Endodermal cell (in vitro differentiated cells): ENCODE measurements at regions not wholly inside any gene's neighbourhood (a gene's known extent, or its start where the extent isn't known, plus 50 kb on each side); places are given as distances from the start of the nearest gene placed in this dataset.

Source experiments
- DNase-seq: peaks from one replicate; pipeline ENCODE4 v3.0.0-alpha.2; 2017
- H3K27ac ChIP-seq: 2 replicates; pipeline ENCODE4 v1.5.1; 2013; ENCODE audit warnings: mild to moderate bottlenecking, low read depth, low read length, moderate library complexity
- H3K27me3 ChIP-seq: 2 replicates; pipeline ENCODE4 v1.6.1; 2013; ENCODE audit warnings: mild to moderate bottlenecking, low read length, moderate library complexity; ENCODE audit not compliant: insufficient read depth, control insufficient read depth, poor library complexity, severe bottlenecking
- H3K36me3 ChIP-seq: 2 replicates; pipeline ENCODE4 v1.7.0; 2013; ENCODE audit warnings: mild to moderate bottlenecking, low read length, moderate library complexity; ENCODE audit not compliant: control insufficient read depth, insufficient read depth
- H3K4me1 ChIP-seq: one replicate; pipeline ENCODE4 v1.7.0; 2013; ENCODE audit warnings: low read length; ENCODE audit not compliant: control insufficient read depth, insufficient read depth
- H3K4me3 ChIP-seq: 2 replicates; pipeline ENCODE4 v1.5.1; 2013; ENCODE audit warnings: mild to moderate bottlenecking, low read length, moderate library complexity
- H3K9ac ChIP-seq: 2 replicates; pipeline ENCODE4 v1.6.1; 2013; ENCODE audit warnings: mild to moderate bottlenecking, low read length, moderate library complexity; ENCODE audit not compliant: poor library complexity, severe bottlenecking; ENCODE audit errors: extremely low read depth
- H3K9me3 ChIP-seq: 2 replicates; pipeline ENCODE4 v1.6.1; 2013; ENCODE audit warnings: mild to moderate bottlenecking, low read length, moderate library complexity; ENCODE audit not compliant: control insufficient read depth
- H3K27ac Mint-ChIP-seq: 2 replicates; pipeline ENCODE4 v1.8.0; 2020; ENCODE audit warnings: mixed read lengths
- H3K27me3 Mint-ChIP-seq: 2 replicates; pipeline ENCODE4 v1.8.0; 2021; ENCODE audit warnings: mild to moderate bottlenecking, mixed read lengths; ENCODE audit not compliant: insufficient read depth
- H3K36me3 Mint-ChIP-seq: 2 replicates; pipeline ENCODE4 v1.8.0; 2020; ENCODE audit warnings: low read depth, mixed read lengths
- H3K4me1 Mint-ChIP-seq: 2 replicates; pipeline ENCODE4 v1.8.0; 2020; ENCODE audit warnings: mixed read lengths
- H3K4me3 Mint-ChIP-seq: 2 replicates; pipeline ENCODE4 v1.8.0; 2020; ENCODE audit warnings: mild to moderate bottlenecking, moderate library complexity, mixed read lengths
- H3K9me3 Mint-ChIP-seq: 2 replicates; pipeline ENCODE4 v1.8.0; 2020; ENCODE audit warnings: mild to moderate bottlenecking, mixed read lengths
- WGBS, 2 experiments: methylation state at CpG; one replicate each; pipeline versions ENCODE4 v1.1.5 to v1.1.7; 2013; ENCODE audit warnings: missing lambda C conversion rate in 2 of 2, mixed read lengths in 1 of 2; ENCODE audit not compliant: insufficient coverage in 1 of 2, insufficient read length in 1 of 2; 5-methylcytosine and 5-hydroxymethylcytosine counted together
- TF ChIP-seq, protein P1 (sequence below): fragments of 200-600 bp; sonication (generic); conservative IDR thresholded peaks from 2 replicates; pipeline ENCODE4 v1.5.0; 2021; ENCODE audit warnings: antibody characterized with exemption, mild to moderate bottlenecking

DNA sequence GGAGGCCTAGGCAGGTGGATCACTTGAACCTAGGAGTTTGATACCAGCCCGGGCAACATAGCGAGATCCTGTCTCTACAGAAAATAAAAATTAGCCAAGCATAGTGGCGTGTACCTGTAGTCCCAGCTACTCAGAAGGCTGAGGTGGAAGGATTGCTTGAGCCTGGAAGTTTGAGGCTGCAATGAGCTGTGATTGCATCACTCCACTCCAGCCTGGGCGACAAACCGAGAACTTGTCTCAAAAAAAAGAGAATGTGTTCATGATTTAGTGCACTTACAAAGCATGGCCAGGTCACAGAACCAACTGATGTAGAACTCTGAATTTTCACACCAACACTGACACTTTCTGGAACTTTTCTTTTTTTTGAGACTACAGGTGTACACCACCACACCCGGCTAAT is 182.7 kb downstream of the ZFP64 start:
- no peaks in the 10 kb centered on the region for H3K27me3 ChIP-seq
- Mint-ChIP-seq H3K36me3 (no peaks in the 10 kb centered on the region), H3K27me3 (no peaks in the 10 kb centered on the region), H3K4me1 (peaks cover 22% of the 10 kb centered on the region), H3K4me3 (no peak overlapping the region), H3K27ac (no peak overlapping the region), H3K9me3 (peaks cover 13% of the 10 kb centered on the region)
- no peak overlapping the region for H3K27ac ChIP-seq
- WGBS, 2 experiments, result 94 to 95% methylated on average over 6 of the region's 6 CpGs
- no peaks in the 10 kb centered on the region for H3K4me1 ChIP-seq
- no peak for DNase-seq
- H3K36me3 ChIP-seq, result no peaks in the 10 kb centered on the region
- no peak overlapping the region for H3K4me3 ChIP-seq
- H3K9me3 ChIP-seq, result peaks cover 8% of the 10 kb centered on the region
- H3K9ac ChIP-seq, result no peak overlapping the region
- TF ChIP-seq, protein P1, sequence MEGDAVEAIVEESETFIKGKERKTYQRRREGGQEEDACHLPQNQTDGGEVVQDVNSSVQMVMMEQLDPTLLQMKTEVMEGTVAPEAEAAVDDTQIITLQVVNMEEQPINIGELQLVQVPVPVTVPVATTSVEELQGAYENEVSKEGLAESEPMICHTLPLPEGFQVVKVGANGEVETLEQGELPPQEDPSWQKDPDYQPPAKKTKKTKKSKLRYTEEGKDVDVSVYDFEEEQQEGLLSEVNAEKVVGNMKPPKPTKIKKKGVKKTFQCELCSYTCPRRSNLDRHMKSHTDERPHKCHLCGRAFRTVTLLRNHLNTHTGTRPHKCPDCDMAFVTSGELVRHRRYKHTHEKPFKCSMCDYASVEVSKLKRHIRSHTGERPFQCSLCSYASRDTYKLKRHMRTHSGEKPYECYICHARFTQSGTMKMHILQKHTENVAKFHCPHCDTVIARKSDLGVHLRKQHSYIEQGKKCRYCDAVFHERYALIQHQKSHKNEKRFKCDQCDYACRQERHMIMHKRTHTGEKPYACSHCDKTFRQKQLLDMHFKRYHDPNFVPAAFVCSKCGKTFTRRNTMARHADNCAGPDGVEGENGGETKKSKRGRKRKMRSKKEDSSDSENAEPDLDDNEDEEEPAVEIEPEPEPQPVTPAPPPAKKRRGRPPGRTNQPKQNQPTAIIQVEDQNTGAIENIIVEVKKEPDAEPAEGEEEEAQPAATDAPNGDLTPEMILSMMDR, result no peak

DNA sequence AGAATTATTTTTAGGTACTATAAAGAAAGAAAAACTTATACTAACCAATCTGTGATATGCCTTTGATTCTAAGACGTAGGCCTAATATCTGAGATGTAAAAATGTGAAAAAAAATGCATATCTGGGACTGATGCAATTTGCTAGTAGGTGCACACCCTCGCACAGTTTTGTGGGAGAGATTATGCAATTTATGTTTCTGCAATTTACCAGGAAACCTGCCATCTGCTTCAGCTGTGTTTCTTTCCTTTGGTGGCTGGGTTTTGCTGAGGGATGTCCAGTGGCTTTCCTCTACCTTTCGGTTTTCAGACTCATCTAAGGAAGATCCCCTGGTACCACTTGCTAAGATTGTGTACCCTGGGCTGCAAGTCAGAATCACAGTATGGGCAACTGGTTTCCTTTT is 186.9 kb downstream of the ZFP64 start:
- no peaks in the 10 kb centered on the region for H3K27me3 Mint-ChIP-seq
- TF ChIP-seq, protein P1, result no peak
- DNase-seq, result no peak
- no peak overlapping the region for H3K4me3 Mint-ChIP-seq
- Histone ChIP-seq H3K9me3 (no peaks in the 10 kb centered on the region), H3K4me1 (no peaks in the 10 kb centered on the region), H3K36me3 (no peaks in the 10 kb centered on the region), H3K4me3 (no peak overlapping the region), H3K9ac (no peak overlapping the region), H3K27me3 (no peaks in the 10 kb centered on the region), H3K27ac (peak overlapping the region; percentile 93)
- no peaks in the 10 kb centered on the region for H3K9me3 Mint-ChIP-seq
- H3K27ac Mint-ChIP-seq, result no peak overlapping the region
- no peaks in the 10 kb centered on the region for H3K36me3 Mint-ChIP-seq
- peaks cover 22% of the 10 kb centered on the region for H3K4me1 Mint-ChIP-seq
- WGBS, 2 experiments, result 98 to 100% methylated on average over 2 to 3 of the region's 3 CpGs

DNA sequence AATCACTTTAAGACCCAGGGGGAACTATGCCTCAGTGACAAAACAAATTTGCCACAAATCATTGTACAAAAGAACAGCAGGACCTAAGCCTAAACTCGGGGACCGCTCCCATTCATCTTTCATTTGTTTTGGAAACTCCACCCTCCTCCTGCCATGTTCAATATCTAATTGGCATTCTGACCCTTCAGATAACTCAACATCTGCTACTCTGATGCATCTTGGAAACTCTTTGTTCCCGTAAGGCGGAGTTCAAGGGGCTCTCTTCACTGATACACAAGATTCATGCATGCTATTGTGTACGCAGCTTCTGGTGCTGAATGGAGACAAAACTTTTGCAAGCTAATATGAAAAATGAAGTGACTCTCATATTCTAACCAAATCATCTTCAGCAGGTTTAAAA is 187.6 kb downstream of the ZFP64 start:
- TF ChIP-seq, protein P1, result no peak
- H3K27me3 ChIP-seq, result no peaks in the 10 kb centered on the region
- H3K9me3 ChIP-seq, result no peaks in the 10 kb centered on the region
- WGBS, 2 experiments, result 62 to 78% methylated on average over 4 to 5 of the region's 5 CpGs
- H3K27ac ChIP-seq, result peak overlapping the region; percentile 93
- no peak for DNase-seq
- no peaks in the 10 kb centered on the region for H3K4me1 ChIP-seq
- H3K9ac ChIP-seq, result no peak overlapping the region
- H3K36me3 Mint-ChIP-seq, result no peaks in the 10 kb centered on the region
- H3K4me3 ChIP-seq, result no peak overlapping the region
- H3K27me3 Mint-ChIP-seq, result no peaks in the 10 kb centered on the region
- H3K9me3 Mint-ChIP-seq, result no peaks in the 10 kb centered on the region
- H3K27ac Mint-ChIP-seq, result no peak overlapping the region
- peaks cover 22% of the 10 kb centered on the region for H3K4me1 Mint-ChIP-seq
- no peaks in the 10 kb centered on the region for H3K36me3 ChIP-seq
- H3K4me3 Mint-ChIP-seq, result no peak overlapping the region
